ENCODE measurements at regions not wholly inside any gene's neighbourhood (a gene's known extent, or its start where the extent isn't known, plus 50 kb on each side); places are given as distances from the start of the nearest gene placed in this dataset.

DNA sequence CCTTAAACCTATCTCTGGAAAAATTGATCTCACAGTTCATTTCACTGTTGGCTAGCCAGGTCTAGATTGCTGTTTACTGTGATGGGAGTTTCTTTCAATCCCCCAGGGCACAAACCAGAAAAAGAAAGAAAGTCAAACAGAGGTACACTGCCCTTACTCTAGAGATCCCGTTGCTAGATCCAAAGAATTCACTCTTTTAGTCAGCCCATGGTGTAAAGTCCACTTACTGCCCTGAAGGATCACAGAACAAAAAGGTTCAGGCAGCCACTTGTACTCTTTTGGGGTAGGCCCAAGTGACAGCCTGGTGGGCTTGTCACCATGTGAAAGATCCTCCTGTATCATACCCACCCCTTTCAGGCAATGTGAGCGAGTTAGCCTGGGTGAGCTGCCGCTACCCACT lies 162.6 kb upstream of the CCDC179 start:
- TF ChIP-seq CTCF (conservative IDR thresholded peaks at IDR 0.05): no peak
- TF ChIP-seq ZFX (IDR thresholded peaks at IDR 0.05): no peak
- peak overlapping the region; percentile 44 for H3K27ac ChIP-seq

GRCh38 chr11:23023319-23023718 lies 163.0 kb upstream of the CCDC179 start:
- peak overlapping the region; percentile 44 for H3K27ac ChIP-seq
- TF ChIP-seq CTCF (conservative IDR thresholded peaks at IDR 0.05) (no peak), ZFX (IDR thresholded peaks at IDR 0.05) (no peak)

- no peak for TF ChIP-seq ZFX (IDR thresholded peaks at IDR 0.05)
- TF ChIP-seq CTCF (conservative IDR thresholded peaks at IDR 0.05): no peak
- H3K27ac ChIP-seq: no peak overlapping the region
These were observed 180.8 kb upstream of the CCDC179 start for GRCh38 chr11:23041001-23041503.

- H3K27ac ChIP-seq: no peak overlapping the region
- TF ChIP-seq CTCF (conservative IDR thresholded peaks at IDR 0.05) (no peak), ZFX (IDR thresholded peaks at IDR 0.05) (no peak)
These were observed 198.4 kb upstream of the CCDC179 start for GRCh38 chr11:23058656-23059055.

DNA sequence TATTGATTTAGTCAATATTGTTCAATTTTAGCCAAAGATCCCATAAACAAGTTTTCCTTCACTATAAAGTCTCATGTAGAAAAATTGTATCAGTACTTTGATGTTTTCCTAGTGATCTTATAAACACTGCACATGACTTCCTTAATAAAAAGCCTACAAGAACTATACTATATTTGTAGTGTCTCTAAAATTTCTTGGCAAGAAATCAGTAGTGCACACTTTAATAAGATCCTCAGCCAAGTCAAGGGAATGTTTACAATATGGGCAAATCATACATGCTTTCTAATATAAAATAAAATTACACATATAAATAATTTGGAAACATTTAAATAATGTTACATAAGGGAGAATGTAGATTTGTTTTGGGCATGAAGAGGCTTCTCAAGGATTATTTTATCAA lies 203.0 kb upstream of the CCDC179 start:
- H3K27ac ChIP-seq: no peak overlapping the region
- TF ChIP-seq ZFX (IDR thresholded peaks at IDR 0.05) (no peak), CTCF (conservative IDR thresholded peaks at IDR 0.05) (no peak)

- no peak for TF ChIP-seq CTCF (conservative IDR thresholded peaks at IDR 0.05)
- no peak for TF ChIP-seq ZFX (IDR thresholded peaks at IDR 0.05)
- no peak overlapping the region for H3K27ac ChIP-seq
These were observed 218.2 kb upstream of the CCDC179 start for GRCh38 chr11:23078289-23078971.

GRCh38 chr11:23079382-23079813 lies 219.1 kb upstream of the CCDC179 start:
- H3K27ac ChIP-seq: no peak overlapping the region
- no peak for TF ChIP-seq ZFX (IDR thresholded peaks at IDR 0.05)
- TF ChIP-seq CTCF (conservative IDR thresholded peaks at IDR 0.05): no peak

Measured in C4-2B (cell line).